Uterus (tissue), 2 donors: ENCODE measurements at regions not wholly inside any gene's neighbourhood (a gene's known extent, or its start where the extent isn't known, plus 50 kb on each side); places are given as distances from the start of the nearest gene placed in this dataset.

ENCODE experiments used
- POLR2A ChIP-seq, 2 donors: fragments of 450-650 bp; IDR thresholded peaks; one replicate each; pipeline ENCODE4 v1.6.1; 2016; ENCODE audit warnings: antibody characterized with exemption in 2 of 2, mild to moderate bottlenecking in 1 of 2, moderate library complexity in 1 of 2
- TF ChIP-seq, protein P1 (sequence below), 4 experiments: fragments of 200-600 bp in 2 of 4; fragments of 450-650 bp in 2 of 4; sonication (generic) in 2 of 4; IDR thresholded peaks; one replicate each; pipeline ENCODE4 v1.5.1; 2016 to 2019; ENCODE audit warnings: antibody characterized with exemption in 4 of 4, mild to moderate bottlenecking in 2 of 4, moderate library complexity in 1 of 4

GRCh38 chr2:67633212-67633856 lies 236.2 kb downstream of the ETAA1 start:
- no peak for TF ChIP-seq POLR2A (IDR thresholded peaks at IDR 0.05)
- TF ChIP-seq, protein P1, sequence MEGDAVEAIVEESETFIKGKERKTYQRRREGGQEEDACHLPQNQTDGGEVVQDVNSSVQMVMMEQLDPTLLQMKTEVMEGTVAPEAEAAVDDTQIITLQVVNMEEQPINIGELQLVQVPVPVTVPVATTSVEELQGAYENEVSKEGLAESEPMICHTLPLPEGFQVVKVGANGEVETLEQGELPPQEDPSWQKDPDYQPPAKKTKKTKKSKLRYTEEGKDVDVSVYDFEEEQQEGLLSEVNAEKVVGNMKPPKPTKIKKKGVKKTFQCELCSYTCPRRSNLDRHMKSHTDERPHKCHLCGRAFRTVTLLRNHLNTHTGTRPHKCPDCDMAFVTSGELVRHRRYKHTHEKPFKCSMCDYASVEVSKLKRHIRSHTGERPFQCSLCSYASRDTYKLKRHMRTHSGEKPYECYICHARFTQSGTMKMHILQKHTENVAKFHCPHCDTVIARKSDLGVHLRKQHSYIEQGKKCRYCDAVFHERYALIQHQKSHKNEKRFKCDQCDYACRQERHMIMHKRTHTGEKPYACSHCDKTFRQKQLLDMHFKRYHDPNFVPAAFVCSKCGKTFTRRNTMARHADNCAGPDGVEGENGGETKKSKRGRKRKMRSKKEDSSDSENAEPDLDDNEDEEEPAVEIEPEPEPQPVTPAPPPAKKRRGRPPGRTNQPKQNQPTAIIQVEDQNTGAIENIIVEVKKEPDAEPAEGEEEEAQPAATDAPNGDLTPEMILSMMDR (IDR thresholded peaks at IDR 0.05): no peak
